ENCODE measurements at regions not wholly inside any gene's neighbourhood (a gene's known extent, or its start where the extent isn't known, plus 50 kb on each side); places are given as distances from the start of the nearest gene placed in this dataset.
A peak's percentile ranks its signal among the peaks of the same experiment; 100 is the strongest.

GRCh38 chr12:68529466-68529865 lies 81.2 kb upstream of the RAP1B start:
- in situ Hi-C loops (cut with MboI; ENCODE audit: low sequenced_read_pairs in 4 of 4) = no loop called here
- no peak for TF ChIP-seq CTCF (IDR thresholded peaks at IDR 0.05 in 4 of 5, conservative IDR thresholded peaks at IDR 0.05 in 1 of 5)
- TF ChIP-seq POLR2A (IDR thresholded peaks at IDR 0.05) = no peak

GRCh38 chr12:68529869-68530268 lies 80.8 kb upstream of the RAP1B start:
- no peak for TF ChIP-seq POLR2A (IDR thresholded peaks at IDR 0.05)
- TF ChIP-seq CTCF (IDR thresholded peaks at IDR 0.05 in 4 of 5, conservative IDR thresholded peaks at IDR 0.05 in 1 of 5) = no peak
- in situ Hi-C loops (cut with MboI; ENCODE audit: low sequenced_read_pairs in 4 of 4) = no loop called here
- H3K27ac ChIP-seq = no peak overlapping the region

More at GRCh38 chr12:68529466-68529865, 81.2 kb upstream of the RAP1B start:
- intact Hi-C loops (cut with DNase I; ENCODE audit: low total_unique reads) = no loop called here
- Histone ChIP-seq H3K27ac (no peak overlapping the region), H3K4me3 (no peak overlapping the region), H3K36me3 (no peaks in the 10 kb centered on the region), H3K9me3 (no peaks in the 10 kb centered on the region), H3K27me3 (no peaks in the 10 kb centered on the region), H3K4me1 (no peaks in the 10 kb centered on the region)
- no peak for ATAC-seq
- no peak for DNase-seq

GRCh38 chr12:68530299-68530698 lies 80.4 kb upstream of the RAP1B start:
- Histone ChIP-seq H3K9me3 (no peaks in the 10 kb centered on the region), H3K27me3 (no peaks in the 10 kb centered on the region), H3K36me3 (no peaks in the 10 kb centered on the region), H3K4me1 (no peaks in the 10 kb centered on the region), H3K27ac (no peak overlapping the region), H3K4me3 (no peak overlapping the region)
- DNase-seq (no peak), ATAC-seq (no peak)
- intact Hi-C loops (cut with DNase I; ENCODE audit: low total_unique reads) = no loop called here
- TF ChIP-seq CTCF (IDR thresholded peaks at IDR 0.05 in 4 of 5, conservative IDR thresholded peaks at IDR 0.05 in 1 of 5) = no peak
- TF ChIP-seq POLR2A (IDR thresholded peaks at IDR 0.05) = no peak
- in situ Hi-C loops (cut with MboI; ENCODE audit: low sequenced_read_pairs in 4 of 4) = no loop called here

More at GRCh38 chr12:68529869-68530268, 80.8 kb upstream of the RAP1B start:
- intact Hi-C loops (cut with DNase I; ENCODE audit: low total_unique reads) = no loop called here
- H3K27me3 ChIP-seq = no peaks in the 10 kb centered on the region
- ATAC-seq (no peak), DNase-seq (no peak)
- no peak overlapping the region for H3K4me3 ChIP-seq
- no peaks in the 10 kb centered on the region for H3K36me3 ChIP-seq
- H3K4me1 ChIP-seq = no peaks in the 10 kb centered on the region
- no peaks in the 10 kb centered on the region for H3K9me3 ChIP-seq

GRCh38 chr12:68530965-68531364 lies 79.7 kb upstream of the RAP1B start:
- Histone ChIP-seq H3K9me3 (no peaks in the 10 kb centered on the region), H3K36me3 (no peaks in the 10 kb centered on the region), H3K4me3 (no peak overlapping the region), H3K27me3 (no peaks in the 10 kb centered on the region), H3K27ac (no peak overlapping the region), H3K4me1 (no peaks in the 10 kb centered on the region)
- DNase-seq = no peak
- TF ChIP-seq CTCF (IDR thresholded peaks at IDR 0.05 in 4 of 5, conservative IDR thresholded peaks at IDR 0.05 in 1 of 5) (no peak), POLR2A (IDR thresholded peaks at IDR 0.05) (no peak)
- intact Hi-C loops (cut with DNase I; ENCODE audit: low total_unique reads) = no loop called here
- in situ Hi-C loops (cut with MboI; ENCODE audit: low sequenced_read_pairs in 4 of 4) = no loop called here
- no peak for ATAC-seq

- TF ChIP-seq POLR2A (IDR thresholded peaks at IDR 0.05) = no peak
- no peak for TF ChIP-seq CTCF (IDR thresholded peaks at IDR 0.05 in 4 of 5, conservative IDR thresholded peaks at IDR 0.05 in 1 of 5)
- ATAC-seq = peak in 1 of 2 donors; percentile 30
- Histone ChIP-seq H3K4me3 (no peak overlapping the region), H3K27ac (peak overlapping the region in 2 of 4 donors; percentile 13 to 49), H3K27me3 (no peaks in the 10 kb centered on the region), H3K9me3 (no peaks in the 10 kb centered on the region), H3K36me3 (no peaks in the 10 kb centered on the region), H3K4me1 (no peaks in the 10 kb centered on the region)
- in situ Hi-C loops (cut with MboI; ENCODE audit: low sequenced_read_pairs in 4 of 4) = no loop called here
- DNase-seq = no peak
- intact Hi-C loops (cut with DNase I; ENCODE audit: low total_unique reads) = no loop called here
Measured at GRCh38 chr12:68532204-68532886, 78.4 kb upstream of the RAP1B start.
